ENCODE measurements at regions not wholly inside any gene's neighbourhood (a gene's known extent, or its start where the extent isn't known, plus 50 kb on each side); places are given as distances from the start of the nearest gene placed in this dataset.

DNA sequence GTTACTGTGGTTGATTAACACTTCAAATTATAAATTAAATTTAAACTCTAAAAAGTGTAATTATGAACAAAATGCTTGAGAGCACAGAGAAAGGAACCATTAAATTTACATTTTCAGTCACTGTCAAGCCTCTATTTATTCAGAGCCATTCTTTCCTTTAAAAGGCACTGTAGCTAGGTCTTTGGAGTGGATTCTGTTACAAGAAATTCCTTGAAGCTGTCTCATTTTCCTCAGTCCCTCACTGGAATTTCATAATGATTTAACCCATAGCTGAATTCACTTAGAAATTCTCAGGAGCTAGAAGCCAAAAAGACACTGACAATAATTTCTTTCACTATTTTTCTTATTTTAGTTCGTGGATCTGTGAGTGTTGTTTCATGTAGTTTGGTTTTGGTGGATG lies 81.2 kb upstream of the TCF12 start:
- H3K18ac ChIP-seq (ENCODE audit: low read length) = no peak overlapping the region
- H3K79me1 ChIP-seq (ENCODE audit: low read length) = no peaks in the 10 kb centered on the region
- H3K9ac ChIP-seq (ENCODE audit: low read length) = no peak overlapping the region
- H3K27me3 ChIP-seq (ENCODE audit: insufficient read depth, low read length) = no peaks in the 10 kb centered on the region
- no CpG with 5 or more reads among the region's 1 CpG for WGBS (ENCODE audit: extremely low coverage, insufficient coverage, insufficient read length)
- H3K23ac ChIP-seq (ENCODE audit: low read length) = no peak overlapping the region
- DNase-seq = peak in 1 of 2 donors; percentile 14
- H2BK120ac ChIP-seq (ENCODE audit: insufficient read depth, low read length, poor library complexity) = no peak overlapping the region
- no peak overlapping the region for H4K91ac ChIP-seq (ENCODE audit: low read depth, low read length)
- no peaks in the 10 kb centered on the region for H3K79me2 ChIP-seq (ENCODE audit: control insufficient read depth, insufficient read depth, low read length, poor library complexity)
- no peaks in the 10 kb centered on the region for H3K4me1 ChIP-seq (ENCODE audit: control insufficient read depth in 1 of 2, insufficient read depth in 2 of 2, low read length in 2 of 2)
- H2BK12ac ChIP-seq (ENCODE audit: low read length) = no peak overlapping the region
- no peak overlapping the region for H2AK5ac ChIP-seq (ENCODE audit: low read length)
- H4K8ac ChIP-seq (ENCODE audit: low read depth, low read length) = no peak overlapping the region
- no peak overlapping the region for H2AFZ ChIP-seq (ENCODE audit: insufficient read depth, low read length, poor library complexity)
- H3K4me3 ChIP-seq (ENCODE audit: low read depth, low read length) = no peak overlapping the region
- no peak overlapping the region for H4K12ac ChIP-seq (ENCODE audit: low read depth, low read length)
- H2BK5ac ChIP-seq (ENCODE audit: low read depth, low read length, poor library complexity) = no peak overlapping the region
- H3K4ac ChIP-seq (ENCODE audit: low read depth, low read length) = no peak overlapping the region
- H3K4me2 ChIP-seq (ENCODE audit: low read length) = no peak overlapping the region
- no peak overlapping the region for H3K14ac ChIP-seq (ENCODE audit: low read length)
- no peaks in the 10 kb centered on the region for H3K36me3 ChIP-seq (ENCODE audit: control insufficient read depth in 1 of 2, insufficient read depth in 2 of 2, low read length in 2 of 2)
- H3K27ac ChIP-seq (ENCODE audit: low read depth, low read length) = no peak overlapping the region
- no peaks in the 10 kb centered on the region for H3K9me3 ChIP-seq (ENCODE audit: insufficient read depth, low read depth, low read length)

DNA sequence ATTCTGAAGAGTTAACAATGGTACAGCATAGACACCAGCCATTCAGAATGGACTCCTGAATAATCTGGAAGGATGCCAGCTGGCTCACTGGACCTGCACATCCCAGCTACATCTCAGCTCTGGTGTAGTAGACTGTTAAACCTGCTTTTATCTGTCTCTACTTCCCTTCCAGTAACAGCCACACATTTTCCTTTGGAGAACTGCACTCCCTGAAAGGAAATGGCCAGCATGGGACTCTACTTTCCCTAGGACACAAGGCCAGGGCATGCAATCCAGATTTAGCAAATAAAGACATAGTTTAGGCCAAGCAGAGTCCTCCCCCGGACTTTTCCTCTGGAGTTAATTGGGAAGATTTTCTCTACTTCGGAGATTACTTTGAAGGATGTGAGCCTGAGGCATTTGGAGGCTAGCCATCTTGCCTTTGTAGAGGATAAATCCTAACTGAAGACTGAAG lies 82.7 kb upstream of the TCF12 start:
- Histone ChIP-seq H3K9me3 (ENCODE audit: insufficient read depth, low read depth, low read length) (no peaks in the 10 kb centered on the region), H4K8ac (ENCODE audit: low read depth, low read length) (no peak overlapping the region), H3K27ac (ENCODE audit: low read depth, low read length) (no peak overlapping the region), H3K4me2 (ENCODE audit: low read length) (no peak overlapping the region), H4K91ac (ENCODE audit: low read depth, low read length) (no peak overlapping the region), H2BK12ac (ENCODE audit: low read length) (no peak overlapping the region), H2AK5ac (ENCODE audit: low read length) (no peak overlapping the region), H2BK5ac (ENCODE audit: low read depth, low read length, poor library complexity) (no peak overlapping the region), H4K12ac (ENCODE audit: low read depth, low read length) (no peak overlapping the region), H3K18ac (ENCODE audit: low read length) (no peak overlapping the region), H3K4me3 (ENCODE audit: low read depth, low read length) (no peak overlapping the region), H3K27me3 (ENCODE audit: insufficient read depth, low read length) (no peaks in the 10 kb centered on the region), H2AFZ (ENCODE audit: insufficient read depth, low read length, poor library complexity) (no peak overlapping the region), H3K4me1 (ENCODE audit: control insufficient read depth in 1 of 2, insufficient read depth in 2 of 2, low read length in 2 of 2) (no peaks in the 10 kb centered on the region), H3K9ac (ENCODE audit: low read length) (no peak overlapping the region), H3K36me3 (ENCODE audit: control insufficient read depth in 1 of 2, insufficient read depth in 2 of 2, low read length in 2 of 2) (no peaks in the 10 kb centered on the region), H3K79me2 (ENCODE audit: control insufficient read depth, insufficient read depth, low read length, poor library complexity) (no peaks in the 10 kb centered on the region), H3K23ac (ENCODE audit: low read length) (no peak overlapping the region), H3K4ac (ENCODE audit: low read depth, low read length) (no peak overlapping the region), H3K14ac (ENCODE audit: low read length) (no peak overlapping the region), H3K79me1 (ENCODE audit: low read length) (no peaks in the 10 kb centered on the region), H2BK120ac (ENCODE audit: insufficient read depth, low read length, poor library complexity) (no peak overlapping the region)
- WGBS (ENCODE audit: extremely low coverage, insufficient coverage, insufficient read length) = no CpG with 5 or more reads among the region's 2 CpGs
- DNase-seq = no peak

DNA sequence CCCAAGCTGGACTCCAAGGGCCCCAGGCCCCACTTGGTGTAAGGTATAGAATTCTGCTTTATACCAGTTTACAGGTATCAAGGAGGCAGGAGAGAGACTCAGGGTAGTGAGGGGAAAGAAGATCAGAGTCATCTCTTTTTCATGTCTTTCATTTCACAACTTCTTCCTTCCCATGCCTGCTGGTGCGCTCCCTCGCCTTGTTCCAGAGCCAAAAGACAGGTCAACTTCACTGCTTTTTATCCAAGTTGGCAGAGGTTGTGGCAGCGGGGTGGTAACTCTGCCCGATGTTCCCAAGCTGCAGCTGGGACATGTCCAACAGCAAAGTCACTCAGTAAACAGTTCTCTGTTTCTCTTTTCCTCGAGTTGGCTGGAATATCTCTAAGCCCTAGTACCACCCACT lies 86.3 kb upstream of the TCF12 start:
- H4K91ac ChIP-seq (ENCODE audit: low read depth, low read length) = no peak overlapping the region
- H2BK5ac ChIP-seq (ENCODE audit: low read depth, low read length, poor library complexity) = no peak overlapping the region
- no peak overlapping the region for H3K23ac ChIP-seq (ENCODE audit: low read length)
- no peak overlapping the region for H2BK120ac ChIP-seq (ENCODE audit: insufficient read depth, low read length, poor library complexity)
- H3K9me3 ChIP-seq (ENCODE audit: insufficient read depth, low read depth, low read length) = no peaks in the 10 kb centered on the region
- no peak overlapping the region for H3K18ac ChIP-seq (ENCODE audit: low read length)
- H3K4me1 ChIP-seq (ENCODE audit: control insufficient read depth in 1 of 2, insufficient read depth in 2 of 2, low read length in 2 of 2) = no peaks in the 10 kb centered on the region
- no CpG with 5 or more reads among the region's 5 CpGs for WGBS (ENCODE audit: extremely low coverage, insufficient coverage, insufficient read length)
- no peak overlapping the region for H3K4ac ChIP-seq (ENCODE audit: low read depth, low read length)
- H4K12ac ChIP-seq (ENCODE audit: low read depth, low read length) = no peak overlapping the region
- H3K4me2 ChIP-seq (ENCODE audit: low read length) = no peak overlapping the region
- H3K4me3 ChIP-seq (ENCODE audit: low read depth, low read length) = no peak overlapping the region
- no peak for DNase-seq
- no peak overlapping the region for H3K27ac ChIP-seq (ENCODE audit: low read depth, low read length)
- H2AFZ ChIP-seq (ENCODE audit: insufficient read depth, low read length, poor library complexity) = no peak overlapping the region
- no peak overlapping the region for H2AK5ac ChIP-seq (ENCODE audit: low read length)
- no peak overlapping the region for H3K9ac ChIP-seq (ENCODE audit: low read length)
- no peak overlapping the region for H2BK12ac ChIP-seq (ENCODE audit: low read length)
- H3K14ac ChIP-seq (ENCODE audit: low read length) = no peak overlapping the region
- H3K79me1 ChIP-seq (ENCODE audit: low read length) = no peaks in the 10 kb centered on the region
- no peaks in the 10 kb centered on the region for H3K79me2 ChIP-seq (ENCODE audit: control insufficient read depth, insufficient read depth, low read length, poor library complexity)
- H4K8ac ChIP-seq (ENCODE audit: low read depth, low read length) = no peak overlapping the region
- H3K27me3 ChIP-seq (ENCODE audit: insufficient read depth, low read length) = no peaks in the 10 kb centered on the region
- H3K36me3 ChIP-seq (ENCODE audit: control insufficient read depth in 1 of 2, insufficient read depth in 2 of 2, low read length in 2 of 2) = no peaks in the 10 kb centered on the region

DNA sequence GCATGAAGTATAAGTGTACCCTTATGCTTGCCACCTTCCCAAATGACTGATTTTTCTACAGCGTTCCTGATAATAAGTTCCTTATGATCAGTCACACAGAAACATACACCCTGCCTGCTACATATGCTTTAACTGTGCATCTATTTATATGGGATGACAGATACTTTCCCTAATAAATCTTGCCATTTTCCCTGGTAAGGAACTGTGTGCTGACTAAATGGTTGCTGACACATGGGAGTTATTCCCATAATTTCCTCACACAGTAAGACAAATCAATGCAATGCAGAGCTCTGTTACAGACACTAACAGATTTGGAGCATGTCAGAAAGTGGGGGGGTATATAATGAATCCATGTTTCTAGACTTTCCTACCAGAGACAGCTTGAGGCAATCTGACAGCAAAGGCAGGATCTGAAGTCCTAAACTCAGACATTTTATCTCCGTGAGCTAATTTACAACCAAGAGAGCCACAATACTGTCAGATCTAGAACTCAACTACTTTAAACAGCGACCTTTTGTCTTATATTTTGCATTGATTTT lies 86.9 kb upstream of the TCF12 start:
- H2AK5ac ChIP-seq (ENCODE audit: low read length) = no peak overlapping the region
- no peak overlapping the region for H3K14ac ChIP-seq (ENCODE audit: low read length)
- H3K4me1 ChIP-seq (ENCODE audit: control insufficient read depth in 1 of 2, insufficient read depth in 2 of 2, low read length in 2 of 2) = no peaks in the 10 kb centered on the region
- no peak overlapping the region for H3K4ac ChIP-seq (ENCODE audit: low read depth, low read length)
- WGBS (ENCODE audit: extremely low coverage, insufficient coverage, insufficient read length) = no CpG with 5 or more reads among the region's 3 CpGs
- H3K27me3 ChIP-seq (ENCODE audit: insufficient read depth, low read length) = no peaks in the 10 kb centered on the region
- no peaks in the 10 kb centered on the region for H3K79me1 ChIP-seq (ENCODE audit: low read length)
- H2BK12ac ChIP-seq (ENCODE audit: low read length) = no peak overlapping the region
- H3K23ac ChIP-seq (ENCODE audit: low read length) = no peak overlapping the region
- no peaks in the 10 kb centered on the region for H3K79me2 ChIP-seq (ENCODE audit: control insufficient read depth, insufficient read depth, low read length, poor library complexity)
- no peak overlapping the region for H3K9ac ChIP-seq (ENCODE audit: low read length)
- H2BK120ac ChIP-seq (ENCODE audit: insufficient read depth, low read length, poor library complexity) = no peak overlapping the region
- no peak overlapping the region for H3K4me2 ChIP-seq (ENCODE audit: low read length)
- no peak overlapping the region for H4K12ac ChIP-seq (ENCODE audit: low read depth, low read length)
- H3K27ac ChIP-seq (ENCODE audit: low read depth, low read length) = no peak overlapping the region
- H4K91ac ChIP-seq (ENCODE audit: low read depth, low read length) = no peak overlapping the region
- no peak overlapping the region for H2AFZ ChIP-seq (ENCODE audit: insufficient read depth, low read length, poor library complexity)
- no peak overlapping the region for H4K8ac ChIP-seq (ENCODE audit: low read depth, low read length)
- no peaks in the 10 kb centered on the region for H3K9me3 ChIP-seq (ENCODE audit: insufficient read depth, low read depth, low read length)
- H3K4me3 ChIP-seq (ENCODE audit: low read depth, low read length) = no peak overlapping the region
- no peak overlapping the region for H2BK5ac ChIP-seq (ENCODE audit: low read depth, low read length, poor library complexity)
- H3K18ac ChIP-seq (ENCODE audit: low read length) = no peak overlapping the region
- DNase-seq = no peak
- no peaks in the 10 kb centered on the region for H3K36me3 ChIP-seq (ENCODE audit: control insufficient read depth in 1 of 2, insufficient read depth in 2 of 2, low read length in 2 of 2)
